ENCODE measurements at regions not wholly inside any gene's neighbourhood (a gene's known extent, or its start where the extent isn't known, plus 50 kb on each side); places are given as distances from the start of the nearest gene placed in this dataset.

GRCh38 chr2:15845737-15846405, 94.5 kb upstream of the MYCN start:
- no peak for DNase-seq

DNA sequence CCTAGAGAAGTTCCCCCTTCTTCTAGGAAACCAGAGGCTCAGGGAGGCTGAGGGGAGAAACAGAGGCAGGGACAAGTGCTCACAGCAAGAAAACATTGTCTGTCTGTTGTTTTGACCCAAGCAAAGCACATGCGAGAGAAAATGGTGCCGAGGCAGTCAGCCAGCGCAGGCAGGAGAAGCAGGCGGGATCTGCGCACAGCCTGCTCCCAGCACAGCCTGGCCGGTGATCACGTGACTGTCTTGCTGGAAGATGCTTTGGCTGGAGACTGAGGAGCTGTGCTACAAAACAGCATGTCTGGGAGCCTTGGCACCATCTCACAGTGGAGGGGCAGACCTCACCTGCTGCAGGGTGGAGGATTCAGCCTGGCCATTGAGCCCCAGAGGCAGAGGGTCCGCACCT, 93.7 kb upstream of the MYCN start:
- DNase-seq = no peak

- DNase-seq = no peak
Observed at GRCh38 chr2:15850534-15850933, 89.8 kb upstream of the MYCN start.

DNA sequence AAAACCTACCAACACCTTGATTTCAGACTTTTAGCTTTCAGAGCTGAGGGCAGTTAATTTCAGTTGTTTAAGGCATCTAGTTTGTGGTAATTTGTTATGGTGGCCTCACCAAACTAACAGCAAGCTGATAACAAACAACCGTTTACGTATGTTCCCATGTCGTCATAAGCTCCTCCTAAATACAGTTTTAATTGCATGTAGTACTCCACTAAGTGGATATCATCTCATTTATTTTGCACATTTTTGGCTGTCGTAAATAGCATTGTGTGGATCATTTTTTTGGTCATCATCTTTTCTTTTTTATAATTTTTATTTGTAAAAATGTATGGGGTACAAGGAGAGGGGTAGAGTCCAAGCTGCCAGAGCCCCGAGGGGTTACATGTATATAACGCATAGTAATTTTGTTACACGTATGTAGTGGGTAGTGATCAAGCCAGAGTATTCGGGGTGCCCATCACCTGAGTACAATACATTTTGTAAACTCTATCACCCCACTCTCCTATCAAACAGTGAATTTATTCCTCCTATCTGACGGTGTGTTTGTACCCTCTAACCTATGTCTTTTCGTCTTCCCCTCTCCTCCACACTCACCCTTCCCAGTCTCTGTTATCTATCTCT, 89.2 kb upstream of the MYCN start:
- DNase-seq = no peak

DNA sequence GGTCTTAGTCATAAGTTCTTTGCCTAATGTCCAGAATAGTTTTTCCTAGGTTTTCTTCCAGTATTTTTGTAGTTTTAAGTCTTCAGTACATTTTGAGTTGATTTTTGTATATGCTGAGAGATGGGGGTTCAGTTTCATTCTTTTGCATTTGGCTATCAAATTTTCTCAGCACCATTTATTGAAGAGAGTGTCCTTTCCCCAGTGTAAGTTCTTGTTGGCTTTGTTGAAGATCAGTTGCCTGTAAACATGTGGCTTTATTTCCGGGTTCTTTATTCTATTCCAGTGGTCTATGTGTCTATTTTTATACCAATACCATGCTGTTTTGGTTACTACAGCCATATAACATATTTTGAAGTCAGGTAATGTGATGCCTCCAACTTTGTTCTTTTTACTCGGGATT, 87.5 kb upstream of the MYCN start:
- no peak for DNase-seq

DNA sequence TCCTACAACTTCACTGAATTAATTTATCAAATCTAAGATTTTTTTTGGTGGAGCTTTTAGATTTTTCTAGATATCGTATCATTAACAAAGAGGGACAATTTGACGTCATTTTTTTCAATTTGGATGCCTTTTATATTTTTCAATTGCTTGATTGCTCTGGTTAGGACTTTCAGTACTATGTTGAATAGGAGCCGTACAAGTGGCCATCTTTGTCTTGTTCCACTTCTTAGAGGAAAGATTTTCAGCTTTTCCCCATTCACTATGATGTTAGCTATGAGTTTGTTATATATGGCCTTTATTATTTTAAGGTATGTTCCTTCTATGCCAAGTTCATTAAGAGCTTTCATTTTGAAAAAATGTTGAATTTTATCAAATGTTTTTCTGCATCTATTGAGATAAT, 86.4 kb upstream of the MYCN start:
- no peak for DNase-seq

DNA sequence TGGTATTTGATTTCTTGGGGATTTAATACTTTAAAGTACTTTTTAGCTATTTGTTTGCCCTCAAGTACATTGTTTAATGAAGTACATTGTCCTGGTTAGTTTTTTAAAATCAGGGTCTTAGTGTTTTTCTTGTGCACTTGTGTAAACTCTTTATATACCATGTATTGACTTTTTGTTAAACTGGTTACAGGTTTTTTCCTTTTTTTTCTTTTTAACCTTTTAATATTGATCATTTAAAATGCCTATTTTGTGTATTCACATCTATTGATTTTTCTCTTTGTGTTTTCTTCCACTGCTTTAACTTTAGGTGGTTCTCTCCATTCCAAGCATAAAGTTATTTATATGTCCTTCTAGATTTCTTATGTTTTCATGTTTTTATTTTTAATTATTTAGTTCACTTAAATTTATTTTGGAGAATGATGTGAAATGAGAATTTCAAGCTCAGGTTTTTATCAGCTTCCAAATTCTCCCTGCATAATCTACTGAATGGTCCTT, 84.5 kb upstream of the MYCN start:
- no peak for DNase-seq

DNA sequence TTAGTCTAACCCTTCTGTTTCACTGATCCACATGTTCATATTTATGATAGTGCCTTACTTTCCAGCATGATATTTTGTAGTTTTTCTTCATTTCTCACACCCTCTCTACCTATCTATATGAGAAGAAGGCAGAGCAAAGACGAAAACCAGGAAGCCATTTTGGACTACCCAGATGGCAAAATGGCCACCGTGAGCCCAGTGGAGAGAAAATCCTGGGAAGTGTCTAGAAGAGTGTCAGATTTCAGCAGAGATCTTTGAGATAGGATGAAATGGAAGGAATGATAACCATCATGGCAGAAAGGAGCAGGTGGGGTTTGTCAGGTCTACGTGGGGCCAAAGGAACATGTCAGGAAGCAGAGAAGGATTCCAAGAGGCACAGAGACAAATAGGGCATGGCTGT, 84.0 kb upstream of the MYCN start:
- DNase-seq = no peak

DNA sequence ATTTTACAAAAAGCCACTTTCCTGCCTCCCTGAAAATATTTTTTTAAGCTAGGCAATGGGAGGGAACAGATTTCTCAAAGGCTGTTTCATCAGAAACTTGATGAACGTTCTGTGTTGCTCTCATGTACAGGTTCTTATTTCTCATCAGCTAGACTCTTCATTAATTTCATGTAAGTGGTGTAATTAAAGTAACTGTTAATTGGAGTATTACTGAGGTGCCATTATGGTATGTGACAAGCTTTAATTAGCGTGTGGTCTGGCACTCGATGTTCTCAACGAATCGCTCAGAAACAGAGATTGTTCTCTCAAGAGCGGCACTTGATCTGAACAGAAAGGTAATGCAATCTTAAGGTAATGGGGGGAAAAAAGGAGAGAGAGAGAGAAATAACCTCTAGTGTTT, 81.9 kb upstream of the MYCN start:
- peak in 1 of 2 experiments; percentile 40 for DNase-seq

DNA sequence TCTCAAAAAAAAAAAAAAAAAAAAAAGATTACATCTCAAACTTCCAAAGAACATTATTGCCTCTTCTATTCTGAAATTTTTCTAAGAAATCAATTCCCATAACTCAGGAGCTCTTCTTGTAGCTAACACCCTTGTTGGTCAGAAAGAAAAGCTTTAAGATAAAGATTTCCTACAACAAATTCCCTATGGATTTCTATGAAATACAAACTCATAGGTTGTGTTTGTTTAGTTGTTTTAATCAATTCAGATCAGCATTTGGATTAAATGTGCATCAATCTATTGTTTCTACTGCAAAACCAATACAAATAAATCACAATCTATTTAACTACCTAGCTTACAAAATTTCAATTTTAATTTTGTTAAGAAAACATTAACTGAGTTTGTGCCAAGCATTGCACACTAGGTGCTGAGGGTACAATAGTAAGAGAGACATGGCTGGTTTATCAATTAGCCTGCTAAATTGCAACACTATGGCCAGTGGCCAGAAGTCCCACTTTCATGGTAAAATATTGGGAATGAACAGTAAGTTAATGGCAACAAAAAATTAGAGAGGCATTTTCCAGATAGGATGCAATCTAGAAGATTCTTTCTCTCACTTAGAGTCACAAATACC, 80.2 kb upstream of the MYCN start:
- no peak for DNase-seq

GRCh38 chr2:15860760-15861159, 79.6 kb upstream of the MYCN start:
- DNase-seq = no peak

- no peak for DNase-seq
Observed at GRCh38 chr2:15861172-15861822, 79.1 kb upstream of the MYCN start.

GRCh38 chr2:15861898-15862297, 78.5 kb upstream of the MYCN start:
- DNase-seq = no peak

DNA sequence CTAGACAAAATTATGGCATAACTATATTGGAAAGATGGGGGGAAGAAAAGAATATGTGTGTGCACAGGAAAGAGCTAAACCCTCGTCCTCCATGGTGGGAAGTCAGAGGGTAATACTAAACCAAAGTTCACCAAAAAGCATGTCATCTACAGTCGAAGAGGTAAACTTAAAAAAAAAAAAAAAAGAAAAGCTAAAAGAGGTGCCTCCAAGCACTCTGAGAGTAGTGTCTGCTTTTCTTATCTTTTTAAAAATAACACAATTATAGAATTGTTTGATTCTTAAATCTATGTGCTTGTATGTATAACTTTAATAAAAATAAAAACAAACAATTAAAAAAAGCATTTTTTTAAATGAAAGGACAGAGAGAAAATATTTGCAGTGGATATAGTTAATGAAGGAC, 77.3 kb upstream of the MYCN start:
- DNase-seq = no peak

- DNase-seq = no peak
Observed at GRCh38 chr2:15863494-15864175, 76.7 kb upstream of the MYCN start.

GRCh38 chr2:15864176-15864769, 76.1 kb upstream of the MYCN start:
- no peak for DNase-seq

- DNase-seq = no peak
Observed at GRCh38 chr2:15865923-15866322, 74.4 kb upstream of the MYCN start.

DNA sequence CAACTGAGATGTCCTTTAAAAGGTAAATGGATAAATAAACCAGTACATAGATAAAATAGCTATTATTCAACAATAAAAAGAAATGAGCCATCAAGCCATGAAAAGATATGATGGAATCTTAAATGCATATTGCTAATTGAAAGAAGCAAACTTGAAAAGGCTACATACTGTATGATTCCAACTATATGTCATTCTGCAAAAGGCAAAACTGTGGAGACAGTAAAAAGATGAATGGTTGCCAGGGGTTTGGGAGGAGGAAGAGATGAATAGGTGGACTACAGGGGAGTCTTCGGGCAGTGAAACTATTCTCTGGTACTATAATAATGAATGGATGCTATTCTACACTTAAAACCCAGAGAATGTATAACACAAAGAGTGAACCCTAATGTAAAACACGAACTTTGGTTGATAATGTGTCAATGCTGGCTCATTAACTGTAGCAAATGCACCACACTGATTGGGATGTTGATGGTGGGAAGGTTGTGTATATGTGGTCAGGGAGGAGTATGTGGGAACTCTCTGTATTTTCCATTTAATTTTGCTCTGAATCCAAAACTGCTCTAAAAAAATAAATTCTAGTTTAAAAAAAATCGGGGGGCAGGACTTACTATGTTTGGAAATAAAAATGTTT, 73.7 kb upstream of the MYCN start:
- DNase-seq = no peak

- no peak for DNase-seq
Observed at GRCh38 chr2:15867194-15868171, 72.9 kb upstream of the MYCN start.

- no peak for DNase-seq
Observed at GRCh38 chr2:15868186-15868585, 72.2 kb upstream of the MYCN start.

GRCh38 chr2:15868704-15869103, 71.6 kb upstream of the MYCN start:
- no peak for DNase-seq

Data from NCI-H187 (cell line).